Muscle layer of duodenum (tissue), 2 donors: ENCODE measurements at regions not wholly inside any gene's neighbourhood (a gene's known extent, or its start where the extent isn't known, plus 50 kb on each side); places are given as distances from the start of the nearest gene placed in this dataset.

ENCODE experiments used
- H3K27ac ChIP-seq: one replicate; pipeline ENCODE4 v1.7.0; 2013; ENCODE audit warnings: mild to moderate bottlenecking, low read length
- H3K27me3 ChIP-seq: one replicate; pipeline ENCODE4 v1.7.0; 2013; ENCODE audit warnings: low read depth, mild to moderate bottlenecking, control low read depth, low read length
- H3K36me3 ChIP-seq, 2 donors: one replicate each; pipeline ENCODE4 v1.7.0; 2013; ENCODE audit warnings: low read length in 2 of 2, control low read depth in 1 of 2, mild to moderate bottlenecking in 1 of 2; ENCODE audit not compliant: insufficient read depth in 2 of 2, control insufficient read depth in 1 of 2
- H3K4me1 ChIP-seq, 2 donors: one replicate each; pipeline ENCODE4 v1.7.0; 2013; ENCODE audit warnings: low read length in 2 of 2, mild to moderate bottlenecking in 2 of 2, control low read depth in 1 of 2, moderate library complexity in 1 of 2; ENCODE audit not compliant: insufficient read depth in 2 of 2, control insufficient read depth in 1 of 2
- H3K4me3 ChIP-seq, 2 donors: one replicate each; pipeline ENCODE4 v1.7.0; 2013; ENCODE audit warnings: low read length in 2 of 2, low read depth in 1 of 2, mild to moderate bottlenecking in 1 of 2
- H3K9me3 ChIP-seq, 2 donors: one replicate each; pipeline ENCODE4 v1.7.0; 2013; ENCODE audit warnings: low read length in 2 of 2, control low read depth in 1 of 2, mild to moderate bottlenecking in 1 of 2; ENCODE audit not compliant: control insufficient read depth in 1 of 2
- donor health status: healthy.

DNA sequence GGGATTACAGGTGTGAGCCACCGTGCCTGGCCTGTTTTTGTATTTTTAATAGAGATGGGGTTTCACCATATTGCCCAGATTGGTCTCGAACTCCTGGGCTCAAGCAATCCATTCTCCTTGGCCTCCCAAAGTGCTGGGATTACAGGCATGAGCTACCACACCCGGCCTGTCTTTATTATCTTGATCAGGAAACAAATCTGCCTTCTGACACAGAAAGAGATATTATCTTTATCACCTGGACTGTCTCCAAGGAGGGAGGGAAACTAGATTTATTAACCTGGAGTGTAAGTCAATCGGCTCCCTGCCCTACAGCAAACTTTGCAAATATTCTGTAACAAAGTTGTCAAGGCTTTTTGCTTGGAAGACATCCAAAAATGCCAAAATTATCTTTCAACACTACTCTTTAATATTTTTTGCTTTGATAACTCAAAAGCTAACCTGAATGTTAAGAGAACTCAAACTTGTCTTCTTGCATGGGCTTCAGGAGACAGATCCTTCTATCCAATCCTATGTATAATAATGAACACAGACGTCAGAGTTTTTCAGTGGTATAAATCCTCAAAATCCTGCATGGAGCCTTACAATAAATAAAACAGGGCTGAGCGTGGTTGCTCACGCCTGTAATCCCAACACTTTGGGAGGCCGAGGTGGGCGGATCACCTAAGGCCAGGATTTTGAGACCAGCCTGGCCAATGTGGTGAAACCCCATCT, 85.0 kb upstream of the LOC128125822 start:
- H3K36me3 ChIP-seq: no peaks in the 10 kb centered on the region
- no peak overlapping the region for H3K4me3 ChIP-seq
- no peaks in the 10 kb centered on the region for H3K9me3 ChIP-seq
- H3K27ac ChIP-seq: no peak overlapping the region
- no peaks in the 10 kb centered on the region for H3K4me1 ChIP-seq
- no peaks in the 10 kb centered on the region for H3K27me3 ChIP-seq

DNA sequence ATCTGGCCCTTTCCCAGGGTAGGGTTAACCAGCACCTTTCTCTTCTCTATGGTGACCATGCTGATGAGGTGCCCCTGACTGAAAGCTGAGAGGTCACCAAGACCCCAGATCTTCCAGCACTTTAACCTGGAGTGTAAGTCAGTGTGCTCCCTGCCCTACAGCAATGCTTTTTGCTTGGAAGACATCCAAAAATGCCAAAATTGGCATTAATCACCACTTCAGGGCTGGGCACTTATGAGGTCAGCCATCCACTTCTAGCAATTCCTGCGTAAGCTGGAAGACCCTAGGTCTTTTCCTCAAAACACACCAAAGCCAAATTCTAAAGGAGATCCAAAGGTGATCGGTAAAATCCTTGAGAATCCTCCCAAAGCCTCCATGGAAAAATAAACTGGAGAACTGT, 81.2 kb upstream of the LOC128125822 start:
- no peak overlapping the region for H3K27ac ChIP-seq
- H3K27me3 ChIP-seq: no peaks in the 10 kb centered on the region
- H3K4me1 ChIP-seq: no peaks in the 10 kb centered on the region
- no peak overlapping the region for H3K4me3 ChIP-seq
- H3K36me3 ChIP-seq: no peaks in the 10 kb centered on the region
- H3K9me3 ChIP-seq: no peaks in the 10 kb centered on the region

DNA sequence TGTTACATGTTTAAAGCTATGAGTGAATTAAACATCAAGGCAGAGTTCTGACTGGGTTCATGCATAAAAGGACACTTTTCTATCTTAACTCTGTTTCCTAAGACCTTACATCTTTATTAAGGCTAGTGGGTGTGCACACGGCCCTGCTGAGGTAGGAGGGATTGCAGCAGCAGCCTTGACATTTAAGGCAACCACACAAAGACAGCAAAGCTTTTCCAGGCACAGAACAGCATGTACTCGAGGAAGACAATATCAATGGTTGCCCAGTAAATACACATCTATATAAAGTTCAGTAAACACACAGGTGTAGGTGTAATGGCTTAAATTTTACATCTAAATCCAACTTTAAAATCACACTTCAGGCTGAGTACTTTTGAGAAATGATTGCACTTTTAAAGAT, 79.8 kb upstream of the LOC128125822 start:
- H3K27ac ChIP-seq: no peak overlapping the region
- H3K36me3 ChIP-seq: no peaks in the 10 kb centered on the region
- H3K4me3 ChIP-seq: no peak overlapping the region
- H3K27me3 ChIP-seq: no peaks in the 10 kb centered on the region
- H3K9me3 ChIP-seq: no peaks in the 10 kb centered on the region
- H3K4me1 ChIP-seq: no peaks in the 10 kb centered on the region

DNA sequence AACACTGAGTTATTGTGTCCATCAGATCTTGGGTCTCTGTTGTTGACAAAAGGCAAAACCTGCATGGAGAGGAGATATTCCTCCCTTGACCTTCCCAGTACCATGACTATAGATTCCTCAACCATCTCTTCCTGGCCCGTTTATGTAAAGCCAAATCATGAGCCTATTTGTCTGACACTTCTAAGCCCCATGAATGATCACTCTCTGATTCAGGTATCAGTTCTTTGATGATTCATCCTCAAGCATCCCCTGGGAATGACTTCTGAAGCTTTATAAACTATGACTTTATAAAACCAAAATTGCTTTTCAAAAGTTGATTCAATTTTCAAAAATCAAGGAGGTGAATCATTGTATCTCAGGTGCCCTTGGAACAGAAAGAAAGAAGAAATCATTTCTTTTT, 78.7 kb upstream of the LOC128125822 start:
- Histone ChIP-seq H3K27ac (no peak overlapping the region), H3K4me1 (no peaks in the 10 kb centered on the region), H3K9me3 (no peaks in the 10 kb centered on the region), H3K36me3 (no peaks in the 10 kb centered on the region), H3K4me3 (no peak overlapping the region), H3K27me3 (no peaks in the 10 kb centered on the region)

- no peak overlapping the region for H3K27ac ChIP-seq
- H3K4me3 ChIP-seq: no peak overlapping the region
- H3K36me3 ChIP-seq: no peaks in the 10 kb centered on the region
- no peaks in the 10 kb centered on the region for H3K9me3 ChIP-seq
- no peaks in the 10 kb centered on the region for H3K4me1 ChIP-seq
- H3K27me3 ChIP-seq: no peaks in the 10 kb centered on the region
These were observed 75.9 kb upstream of the LOC128125822 start for GRCh38 chr6:63496361-63496804.

DNA sequence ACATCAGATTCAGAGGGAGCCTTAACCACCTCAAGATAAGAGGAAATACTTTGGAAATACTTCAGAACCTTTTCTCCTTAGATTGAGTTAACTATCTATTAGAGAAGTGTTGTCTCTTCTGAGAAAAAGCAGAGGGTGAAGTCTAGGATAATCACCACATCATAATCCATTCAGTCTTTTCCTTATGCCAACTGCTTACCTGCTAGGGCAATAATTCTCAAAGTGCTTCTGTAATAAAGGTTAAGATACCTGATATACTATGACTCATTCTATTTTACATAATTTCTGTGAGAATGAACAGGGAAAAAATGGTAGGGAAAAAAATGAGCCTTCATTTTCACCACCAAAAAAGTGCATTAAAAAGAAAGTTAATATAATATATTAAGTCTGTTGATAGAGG, 70.1 kb upstream of the LOC128125822 start:
- no peak overlapping the region for H3K4me3 ChIP-seq
- H3K9me3 ChIP-seq: no peaks in the 10 kb centered on the region
- no peak overlapping the region for H3K27ac ChIP-seq
- H3K4me1 ChIP-seq: no peaks in the 10 kb centered on the region
- H3K27me3 ChIP-seq: no peaks in the 10 kb centered on the region
- H3K36me3 ChIP-seq: no peaks in the 10 kb centered on the region

DNA sequence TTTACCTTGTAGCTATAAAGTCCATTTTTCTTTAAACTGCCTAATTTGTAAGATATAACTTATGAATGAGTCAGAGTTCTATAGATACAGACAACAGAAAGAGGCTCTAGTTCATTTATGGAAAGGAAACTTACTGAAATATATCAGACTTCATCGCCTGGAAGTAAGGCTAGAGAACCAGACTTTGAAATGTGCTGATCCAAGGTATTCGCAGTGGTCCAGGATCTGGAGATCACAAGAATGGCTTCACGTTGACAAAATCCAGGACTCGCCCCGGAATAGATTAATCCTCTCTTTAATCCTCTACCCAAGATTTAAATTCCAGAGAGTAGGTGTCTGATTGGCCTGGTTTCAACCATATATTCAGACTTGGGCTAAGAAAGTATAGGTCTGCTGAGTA, 69.1 kb upstream of the LOC128125822 start:
- Histone ChIP-seq H3K4me1 (no peaks in the 10 kb centered on the region), H3K4me3 (no peak overlapping the region), H3K27ac (no peak overlapping the region), H3K27me3 (no peaks in the 10 kb centered on the region), H3K9me3 (no peaks in the 10 kb centered on the region), H3K36me3 (no peaks in the 10 kb centered on the region)

DNA sequence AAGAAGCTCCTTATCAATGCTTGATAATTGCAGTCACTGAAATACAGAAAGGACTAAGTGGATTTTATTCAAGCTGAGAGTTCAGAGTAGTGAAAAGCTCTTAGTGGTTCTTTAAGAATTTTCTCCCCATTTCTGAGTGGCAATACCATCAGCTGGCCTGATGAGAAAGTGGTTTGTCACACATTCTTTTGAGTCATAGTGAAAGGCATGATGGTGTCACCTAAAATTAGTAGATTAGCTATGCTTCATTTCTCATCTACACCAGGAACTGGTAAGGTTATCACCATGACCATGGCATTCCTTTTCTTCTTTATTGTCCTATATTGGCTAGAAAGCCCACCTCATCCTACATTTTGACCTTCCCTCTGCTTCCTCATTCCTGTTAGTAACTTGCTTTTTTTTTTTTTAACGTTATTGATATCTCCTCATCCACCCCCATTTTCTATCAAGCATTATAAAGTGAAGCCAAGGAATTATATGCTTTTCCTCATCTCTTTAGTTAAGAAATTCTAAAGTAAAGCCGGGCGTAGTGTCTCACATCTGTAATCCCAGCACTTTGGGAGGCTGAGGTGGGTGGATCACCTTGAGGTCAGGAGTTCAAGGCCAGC, 67.4 kb upstream of the LOC128125822 start:
- H3K9me3 ChIP-seq: no peaks in the 10 kb centered on the region
- H3K36me3 ChIP-seq: no peaks in the 10 kb centered on the region
- no peak overlapping the region for H3K27ac ChIP-seq
- no peaks in the 10 kb centered on the region for H3K27me3 ChIP-seq
- H3K4me3 ChIP-seq: no peak overlapping the region
- peaks cover 0 to 4% of the 10 kb centered on the region in 2 donors for H3K4me1 ChIP-seq

DNA sequence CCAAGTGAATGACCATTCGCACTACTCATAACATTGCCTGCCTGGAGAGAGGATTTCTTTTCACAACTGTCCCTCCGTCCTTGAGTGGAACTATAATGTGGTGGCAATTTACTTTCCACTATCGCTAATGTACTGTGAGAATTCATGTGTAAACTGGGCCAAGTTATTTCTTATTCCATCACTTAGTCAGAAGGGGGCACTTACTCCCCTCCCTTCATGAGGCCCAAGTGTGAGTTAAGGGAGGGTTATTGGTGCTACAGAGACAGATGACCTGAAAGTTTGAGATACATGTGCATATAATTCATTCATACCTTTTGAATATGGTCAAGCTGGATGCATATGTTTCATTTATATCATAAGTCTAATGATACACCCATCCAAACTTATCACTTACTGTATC, 65.2 kb upstream of the LOC128125822 start:
- Histone ChIP-seq H3K4me3 (no peak overlapping the region), H3K27ac (no peak overlapping the region), H3K27me3 (no peaks in the 10 kb centered on the region), H3K9me3 (no peaks in the 10 kb centered on the region), H3K4me1 (peaks cover 0 to 6% of the 10 kb centered on the region in 2 donors), H3K36me3 (no peaks in the 10 kb centered on the region)

GRCh38 chr6:63509652-63510352, 62.5 kb upstream of the LOC128125822 start:
- Histone ChIP-seq H3K36me3 (no peaks in the 10 kb centered on the region), H3K4me3 (peak overlapping the region in 1 of 2 donors; percentile 26), H3K9me3 (no peaks in the 10 kb centered on the region), H3K27ac (peak overlapping the region; percentile 72), H3K4me1 (peaks cover 0 to 6% of the 10 kb centered on the region in 2 donors), H3K27me3 (no peaks in the 10 kb centered on the region)

DNA sequence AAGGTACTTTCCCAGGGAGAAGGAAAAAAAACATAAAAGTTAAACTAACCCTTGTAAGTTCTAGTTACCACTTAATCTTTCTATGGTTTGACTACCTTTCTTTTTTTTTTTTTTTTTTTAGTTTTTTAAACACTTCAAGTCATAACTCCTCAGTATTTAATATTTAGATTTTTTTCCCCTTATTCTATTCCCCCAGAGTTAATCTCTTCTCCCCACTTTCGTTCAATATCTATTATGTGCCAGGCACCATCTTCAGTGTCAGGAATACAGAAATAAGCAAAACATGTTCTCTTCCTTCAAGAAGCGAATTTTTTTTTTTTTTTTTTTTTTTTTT, 62.0 kb upstream of the LOC128125822 start:
- Histone ChIP-seq H3K9me3 (no peaks in the 10 kb centered on the region), H3K36me3 (no peaks in the 10 kb centered on the region), H3K27me3 (no peaks in the 10 kb centered on the region), H3K27ac (peak overlapping the region; percentile 72), H3K4me1 (peaks cover 0 to 6% of the 10 kb centered on the region in 2 donors), H3K4me3 (no peak overlapping the region)
